Fibroblast of pulmonary artery (primary cell): ENCODE measurements at regions not wholly inside any gene's neighbourhood (a gene's known extent, or its start where the extent isn't known, plus 50 kb on each side); places are given as distances from the start of the nearest gene placed in this dataset.

Experiments
- DNase-seq: peaks from one replicate; pipeline ENCODE4 v3.0.0-alpha.2; 2010; ENCODE audit warnings: low read depth
- H3K4me3 ChIP-seq: replicated peaks from 2 replicates; pipeline ENCODE4 v1.5.1; 2011; ENCODE audit warnings: low read depth, mild to moderate bottlenecking, control low read depth, low read length, moderate library complexity
- TF ChIP-seq, protein P1 (sequence below): IDR thresholded peaks from 2 replicates; pipeline ENCODE4 v1.5.1; 2011; ENCODE audit warnings: mild to moderate bottlenecking, control low read depth, low read length, inconsistent platforms; ENCODE audit errors: missing control alignments

DNA sequence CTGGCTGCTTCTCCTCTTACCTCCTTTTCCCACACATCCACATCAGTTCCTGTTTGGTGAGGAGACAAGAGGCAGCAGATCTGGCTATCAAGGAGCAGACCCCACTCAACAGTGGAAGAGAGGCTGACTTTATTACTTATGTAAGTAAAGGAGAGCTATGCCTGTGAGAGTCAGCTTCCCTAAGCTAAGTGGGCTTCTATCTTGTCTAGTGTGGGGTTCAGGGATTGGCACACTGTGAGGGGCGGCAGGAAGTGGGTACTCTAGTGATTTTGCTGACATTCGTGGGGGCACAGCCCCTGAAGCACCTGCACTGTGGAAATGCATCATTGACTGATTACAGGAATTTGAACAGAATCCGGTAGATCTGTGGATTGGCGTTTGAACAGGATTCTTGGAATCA is 163.5 kb upstream of the IRX1 start:
- H3K4me3 ChIP-seq = no peak overlapping the region
- TF ChIP-seq, protein P1, sequence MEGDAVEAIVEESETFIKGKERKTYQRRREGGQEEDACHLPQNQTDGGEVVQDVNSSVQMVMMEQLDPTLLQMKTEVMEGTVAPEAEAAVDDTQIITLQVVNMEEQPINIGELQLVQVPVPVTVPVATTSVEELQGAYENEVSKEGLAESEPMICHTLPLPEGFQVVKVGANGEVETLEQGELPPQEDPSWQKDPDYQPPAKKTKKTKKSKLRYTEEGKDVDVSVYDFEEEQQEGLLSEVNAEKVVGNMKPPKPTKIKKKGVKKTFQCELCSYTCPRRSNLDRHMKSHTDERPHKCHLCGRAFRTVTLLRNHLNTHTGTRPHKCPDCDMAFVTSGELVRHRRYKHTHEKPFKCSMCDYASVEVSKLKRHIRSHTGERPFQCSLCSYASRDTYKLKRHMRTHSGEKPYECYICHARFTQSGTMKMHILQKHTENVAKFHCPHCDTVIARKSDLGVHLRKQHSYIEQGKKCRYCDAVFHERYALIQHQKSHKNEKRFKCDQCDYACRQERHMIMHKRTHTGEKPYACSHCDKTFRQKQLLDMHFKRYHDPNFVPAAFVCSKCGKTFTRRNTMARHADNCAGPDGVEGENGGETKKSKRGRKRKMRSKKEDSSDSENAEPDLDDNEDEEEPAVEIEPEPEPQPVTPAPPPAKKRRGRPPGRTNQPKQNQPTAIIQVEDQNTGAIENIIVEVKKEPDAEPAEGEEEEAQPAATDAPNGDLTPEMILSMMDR = no peak
- no peak for DNase-seq

GRCh38 chr5:3430691-3431090 is 164.9 kb upstream of the IRX1 start:
- DNase-seq = no peak
- TF ChIP-seq, protein P1 = no peak
- no peak overlapping the region for H3K4me3 ChIP-seq

DNA sequence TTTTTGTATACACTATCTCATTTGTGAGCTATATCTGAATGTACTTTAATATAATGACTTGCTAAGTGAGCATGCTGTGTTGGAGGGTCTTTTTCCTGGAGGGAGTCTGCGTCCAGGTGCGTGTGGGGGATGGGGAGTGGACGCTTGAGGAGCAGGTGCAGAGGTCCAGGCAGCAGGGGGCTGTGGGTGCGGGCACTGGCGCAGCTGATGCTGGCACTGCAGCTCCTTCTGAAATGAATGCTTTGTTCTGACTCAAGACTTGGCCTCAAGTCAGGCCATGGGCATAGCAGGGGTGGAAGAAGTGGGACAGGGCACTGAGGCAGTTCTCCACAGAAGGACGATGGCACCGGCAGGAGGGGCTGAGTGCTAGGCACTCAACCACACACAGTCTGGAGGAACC is 165.7 kb upstream of the IRX1 start:
- TF ChIP-seq, protein P1 = no peak
- H3K4me3 ChIP-seq = no peak overlapping the region
- DNase-seq = no peak

DNA sequence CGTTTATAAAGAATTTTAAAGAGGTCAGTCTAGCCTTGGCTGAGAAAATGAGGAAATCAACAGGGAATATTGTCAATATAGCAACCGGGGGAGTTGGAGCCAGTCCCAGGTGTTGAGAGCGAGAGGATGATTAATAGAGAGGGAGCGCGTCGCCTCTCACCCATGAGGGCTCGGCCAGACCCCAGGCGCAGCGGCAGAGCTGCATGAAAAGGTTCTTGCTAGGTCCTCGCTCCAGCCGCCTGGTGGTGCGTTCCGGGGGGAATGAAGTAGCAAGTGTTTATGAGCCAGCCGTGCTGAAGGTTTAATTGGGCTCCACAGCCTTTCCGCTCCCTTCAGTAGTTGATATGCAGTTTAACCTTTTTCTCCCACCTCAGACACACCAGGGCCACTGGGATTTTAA is 167.3 kb upstream of the IRX1 start:
- TF ChIP-seq, protein P1 = no peak
- H3K4me3 ChIP-seq = no peak overlapping the region
- no peak for DNase-seq

DNA sequence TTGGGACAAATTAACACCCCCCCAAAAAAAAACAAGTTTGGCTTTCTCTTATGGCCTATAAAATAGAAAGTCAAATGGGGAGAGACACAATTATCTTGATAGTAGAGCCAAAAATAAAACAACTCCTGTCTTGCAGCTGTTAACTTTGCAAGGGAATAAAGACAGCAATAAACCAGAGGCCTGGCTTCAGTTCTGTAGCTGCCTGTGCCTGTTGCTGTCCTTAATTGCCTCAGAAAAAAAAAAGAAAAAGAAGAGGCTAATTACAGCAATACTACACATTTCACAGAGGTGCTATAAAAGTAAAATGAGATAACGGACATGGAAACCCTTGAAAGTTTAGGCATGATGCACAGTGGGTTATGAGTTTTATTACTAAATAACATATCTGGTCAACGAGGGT is 170.7 kb upstream of the IRX1 start:
- TF ChIP-seq, protein P1 = no peak
- no peak overlapping the region for H3K4me3 ChIP-seq

DNA sequence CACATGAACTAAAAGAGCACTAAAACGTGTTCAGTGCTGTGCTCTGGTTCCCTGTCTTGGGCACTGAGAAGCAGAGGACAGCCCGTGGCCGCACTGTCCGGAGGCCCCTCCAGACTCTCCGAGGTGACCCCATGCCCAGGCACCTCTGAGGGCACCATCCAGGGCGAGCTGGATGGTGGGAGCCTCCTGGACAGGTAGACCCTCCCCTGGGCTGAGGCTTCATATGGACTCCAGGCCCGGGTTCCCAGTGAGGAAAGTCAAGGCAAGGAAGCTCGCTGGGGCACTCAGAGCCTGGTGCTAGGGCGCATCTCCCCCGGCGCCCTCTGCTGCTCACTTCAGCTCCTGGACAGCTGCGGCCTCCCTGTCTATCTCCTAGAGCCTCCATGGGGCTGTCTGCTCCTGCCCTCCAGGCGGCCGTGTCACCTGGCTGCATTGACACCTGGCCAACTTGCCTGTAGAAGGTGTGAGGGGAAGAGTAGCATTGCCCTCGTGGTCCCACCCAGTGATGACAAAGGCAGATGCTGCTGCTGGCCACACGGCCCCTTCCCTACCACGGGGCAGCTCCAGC is 178.2 kb upstream of the IRX1 start:
- no peak for DNase-seq
- H3K4me3 ChIP-seq = no peak overlapping the region
- TF ChIP-seq, protein P1 = no peak

More for the DNA sequence above, 170.7 kb upstream of the IRX1 start:
- DNase-seq = no peak

DNA sequence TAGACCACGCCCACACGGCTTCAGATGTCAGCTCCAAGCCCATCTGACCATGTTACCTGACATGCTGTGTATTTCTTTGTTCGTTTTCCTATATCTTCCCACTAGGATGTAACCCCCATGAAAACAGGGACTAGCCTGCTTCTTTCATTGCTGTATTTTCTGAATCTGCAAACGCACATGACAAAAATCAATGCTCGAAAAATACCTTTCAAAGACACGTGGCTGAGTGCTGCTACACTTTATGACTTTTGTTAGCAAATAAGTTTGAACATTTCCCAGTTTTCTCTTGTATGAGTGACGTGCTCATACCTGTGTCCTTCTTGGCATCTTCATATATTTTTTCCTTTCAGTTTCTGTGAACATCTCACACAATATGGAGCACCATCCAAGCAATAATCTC is 181.3 kb upstream of the IRX1 start:
- no peak overlapping the region for H3K4me3 ChIP-seq
- DNase-seq = no peak
- TF ChIP-seq, protein P1 = no peak
